ENCODE measurements at regions not wholly inside any gene's neighbourhood (a gene's known extent, or its start where the extent isn't known, plus 50 kb on each side); places are given as distances from the start of the nearest gene placed in this dataset.

- TF ChIP-seq CTCF (conservative IDR thresholded peaks at IDR 0.05; ENCODE audit: low read depth, low read length) (no peak), EZH2 (IDR thresholded peaks at IDR 0.05; ENCODE audit: borderline replicate concordance, low read depth, low read length, poor library complexity, severe bottlenecking) (no peak)
Measured at GRCh38 chr10:30200017-30200415, 140.6 kb upstream of the JCAD start.

All from A673 (cell line).